H54 (cell line): ENCODE measurements at regions not wholly inside any gene's neighbourhood (a gene's known extent, or its start where the extent isn't known, plus 50 kb on each side); places are given as distances from the start of the nearest gene placed in this dataset.

ENCODE experiments used
- DNase-seq: peaks from one replicate; pipeline ENCODE4 v3.0.0; 2011; ENCODE audit warnings: low spot score, mixed read lengths; ENCODE audit not compliant: insufficient read length
- FAIRE-seq: peaks from 3 replicates; lab custom pipeline; 2011; peaks lifted over from hg19 to GRCh38; lab: Jason Lieb, UNC
- POLR2A ChIP-seq: IDR thresholded peaks from 2 replicates; pipeline ENCODE4 v1.6.1; 2011; ENCODE audit warnings: low read depth, mild to moderate bottlenecking, low read length

DNA sequence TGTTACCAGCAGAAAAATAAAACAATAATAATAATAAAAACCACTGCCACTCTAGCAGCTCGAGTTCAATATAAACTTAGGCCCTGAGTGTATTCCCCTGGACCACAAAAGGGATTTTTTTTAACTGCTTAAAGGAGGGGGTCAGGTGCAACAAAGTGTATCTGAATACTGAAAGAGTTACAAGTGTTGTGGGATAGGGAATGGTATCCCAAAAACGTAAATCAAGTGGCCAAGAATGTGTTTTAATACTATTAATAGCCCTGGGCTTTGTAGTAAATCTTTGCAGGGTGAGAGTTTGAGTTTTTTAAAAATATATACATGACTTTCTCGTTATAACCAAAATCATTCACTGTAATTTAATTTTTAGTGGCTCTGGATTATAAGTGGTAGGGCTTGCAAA, 860.1 kb upstream of the INTU start:
- FAIRE-seq (no peak), DNase-seq (no peak)
- TF ChIP-seq POLR2A = no peak

DNA sequence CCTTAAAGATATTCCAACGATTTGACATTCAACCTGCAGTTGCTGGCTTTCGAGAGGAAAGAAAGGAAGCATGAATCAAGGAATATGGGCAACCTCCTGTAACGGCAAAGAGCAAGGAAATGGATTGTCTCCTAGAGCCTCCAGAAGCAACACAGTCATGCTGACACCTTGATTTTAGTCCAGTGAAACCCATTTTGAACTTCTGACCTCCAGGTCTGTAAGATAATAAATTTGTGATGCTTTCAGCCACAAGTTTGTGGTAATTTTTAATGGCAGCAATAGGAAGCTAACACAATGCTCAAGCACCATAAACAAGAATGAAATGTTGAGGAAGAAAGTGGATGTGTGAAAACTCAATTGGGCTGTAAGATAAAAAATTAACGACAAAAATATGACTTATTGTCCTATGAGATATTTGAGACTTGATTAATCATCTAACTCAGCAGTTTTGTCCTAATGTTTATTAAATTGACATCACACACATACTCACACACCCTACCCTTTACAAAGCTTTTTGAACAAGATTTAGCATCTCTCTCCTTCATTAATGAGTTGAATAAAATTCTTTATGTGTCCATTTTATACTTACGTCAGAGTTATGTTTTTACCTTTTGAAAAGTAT, 857.2 kb upstream of the INTU start:
- no peak for FAIRE-seq
- no peak for TF ChIP-seq POLR2A

DNA sequence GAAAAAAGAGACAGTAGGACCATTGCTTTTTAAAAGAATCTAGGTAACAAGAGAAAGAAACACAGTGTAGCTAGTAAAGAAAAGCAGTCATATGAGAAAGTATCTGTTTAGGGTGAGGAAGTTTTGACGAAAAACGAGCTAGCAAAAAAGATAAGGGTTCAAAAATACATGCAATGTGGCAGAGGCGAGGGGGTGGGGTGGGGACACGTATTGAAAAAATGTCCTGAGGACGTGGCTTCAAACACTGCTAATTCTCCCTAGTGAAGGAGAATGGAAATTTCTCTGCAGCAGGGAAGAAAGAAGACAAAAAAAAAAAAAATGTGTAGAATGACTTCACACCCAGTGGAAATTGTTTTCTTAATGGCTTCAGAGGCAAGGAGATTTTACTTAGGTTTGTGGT, 856.4 kb upstream of the INTU start:
- no peak for TF ChIP-seq POLR2A
- FAIRE-seq (no peak), DNase-seq (no peak)

More for the DNA sequence above, 857.2 kb upstream of the INTU start:
- no peak for DNase-seq

DNA sequence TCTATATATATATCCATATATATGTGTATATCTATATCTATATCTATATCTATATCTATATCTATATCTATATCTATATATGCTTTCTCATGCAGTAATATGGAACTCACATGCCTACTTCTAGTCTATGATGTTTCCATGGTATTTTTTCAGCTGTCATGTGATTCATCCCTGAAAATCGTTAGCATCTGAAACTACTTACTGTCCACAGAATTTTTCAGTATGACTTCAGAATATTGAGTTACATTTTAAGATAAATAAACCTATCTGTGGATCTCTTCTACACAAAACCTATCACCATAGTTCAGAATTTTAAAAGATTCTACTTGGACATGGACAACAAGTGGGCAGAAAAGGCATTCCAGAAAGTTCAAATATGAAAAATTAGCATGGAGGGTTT, 855.1 kb upstream of the INTU start:
- FAIRE-seq (no peak), DNase-seq (no peak)

DNA sequence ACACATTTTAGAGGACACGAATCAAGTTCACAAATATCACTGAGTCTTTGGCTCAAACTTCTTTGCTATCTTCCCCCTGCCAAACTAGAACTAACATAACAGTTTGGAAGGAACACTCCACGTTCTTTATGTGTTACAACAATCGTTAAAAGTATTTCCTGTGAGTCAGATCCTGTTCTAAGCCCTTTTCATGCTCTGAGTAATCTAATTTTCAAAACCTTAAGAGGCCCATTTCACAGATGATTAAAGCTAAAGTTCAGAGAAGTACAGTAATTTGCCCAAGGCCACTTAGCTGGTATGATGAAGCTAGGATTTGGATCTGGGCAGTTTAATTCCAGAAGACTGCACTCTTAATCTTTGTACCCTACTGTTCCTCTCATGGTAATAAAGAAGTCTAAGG, 854.4 kb upstream of the INTU start:
- no peak for DNase-seq
- FAIRE-seq = no peak

More for the DNA sequence above, 855.1 kb upstream of the INTU start:
- no peak for TF ChIP-seq POLR2A

DNA sequence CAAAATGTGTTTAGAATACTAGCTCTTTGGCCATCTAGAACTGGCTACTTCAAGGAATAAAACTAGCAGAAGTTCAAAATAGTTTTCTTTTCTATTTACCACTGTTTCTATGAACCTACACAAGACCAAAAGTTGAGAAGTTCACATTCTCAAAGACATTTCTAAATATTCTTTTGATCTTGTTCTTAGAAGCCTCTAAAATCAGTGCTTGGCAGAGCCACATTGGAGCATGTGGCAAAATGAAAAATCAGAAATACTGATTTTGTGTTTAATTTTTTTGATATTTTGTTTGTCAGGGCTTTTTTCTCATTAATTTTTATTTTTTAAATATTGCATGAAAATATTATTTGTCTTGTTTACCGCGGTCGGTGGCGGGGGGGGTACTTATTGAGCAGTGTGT, 853.8 kb upstream of the INTU start:
- no peak for DNase-seq
- no peak for FAIRE-seq
- no peak for TF ChIP-seq POLR2A

More for the DNA sequence above, 854.4 kb upstream of the INTU start:
- TF ChIP-seq POLR2A = no peak

DNA sequence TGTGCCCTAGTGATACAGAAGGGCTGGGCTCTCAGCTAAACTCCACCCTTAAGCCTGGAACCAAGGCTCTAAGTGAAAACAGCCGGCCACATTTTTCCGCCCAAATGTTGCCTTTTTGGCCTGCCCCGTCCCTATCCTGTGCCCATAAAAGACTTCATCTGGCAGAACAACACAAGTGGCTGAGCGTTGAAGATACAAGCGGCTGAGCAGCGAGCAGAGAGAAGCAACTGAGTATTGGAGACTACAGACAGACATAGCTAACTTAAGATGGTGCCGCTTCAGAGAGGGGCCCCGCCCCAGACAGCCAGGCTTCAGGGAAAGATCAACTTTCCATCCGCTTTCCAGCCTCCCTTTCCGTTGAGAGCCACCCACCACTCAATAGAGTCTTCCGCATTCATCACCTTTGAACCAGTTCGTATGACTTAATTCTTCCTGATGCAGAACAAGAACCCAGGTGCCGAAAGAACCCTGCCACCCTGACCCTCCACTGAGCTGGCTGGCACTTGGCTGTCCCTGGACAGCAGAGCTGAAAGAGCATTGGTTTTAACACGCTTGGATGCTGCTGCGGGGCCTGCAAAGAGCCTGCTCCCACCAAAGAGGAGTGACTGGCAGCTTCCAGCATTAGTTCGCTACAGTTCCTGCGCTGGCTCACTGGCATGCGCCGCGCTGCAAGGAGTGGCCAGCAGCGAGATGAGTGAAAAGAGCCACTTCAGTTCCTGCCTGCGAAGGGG, 853.2 kb upstream of the INTU start:
- DNase-seq (no peak), FAIRE-seq (peak; percentile 64)
- no peak; the same call in 1 of the 2 replicates for TF ChIP-seq POLR2A

DNA sequence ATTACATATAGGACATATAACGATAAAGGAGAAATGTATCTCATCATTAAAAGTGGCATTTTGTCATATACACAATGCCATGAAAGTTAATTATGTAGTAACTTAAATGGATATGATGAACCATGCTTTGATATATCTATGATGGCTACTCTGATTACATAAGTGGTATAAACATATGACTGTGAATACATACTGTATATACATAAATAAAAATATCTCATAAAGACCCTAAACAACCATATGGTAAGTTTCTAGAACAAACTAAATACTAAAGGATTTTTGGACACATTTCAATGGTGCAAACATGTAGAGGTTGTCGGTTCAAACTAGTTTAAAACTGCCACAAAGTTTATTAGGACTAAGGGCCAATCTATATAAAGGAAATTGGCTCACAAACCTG, 849.6 kb upstream of the INTU start:
- no peak for TF ChIP-seq POLR2A
- DNase-seq (no peak), FAIRE-seq (no peak)

DNA sequence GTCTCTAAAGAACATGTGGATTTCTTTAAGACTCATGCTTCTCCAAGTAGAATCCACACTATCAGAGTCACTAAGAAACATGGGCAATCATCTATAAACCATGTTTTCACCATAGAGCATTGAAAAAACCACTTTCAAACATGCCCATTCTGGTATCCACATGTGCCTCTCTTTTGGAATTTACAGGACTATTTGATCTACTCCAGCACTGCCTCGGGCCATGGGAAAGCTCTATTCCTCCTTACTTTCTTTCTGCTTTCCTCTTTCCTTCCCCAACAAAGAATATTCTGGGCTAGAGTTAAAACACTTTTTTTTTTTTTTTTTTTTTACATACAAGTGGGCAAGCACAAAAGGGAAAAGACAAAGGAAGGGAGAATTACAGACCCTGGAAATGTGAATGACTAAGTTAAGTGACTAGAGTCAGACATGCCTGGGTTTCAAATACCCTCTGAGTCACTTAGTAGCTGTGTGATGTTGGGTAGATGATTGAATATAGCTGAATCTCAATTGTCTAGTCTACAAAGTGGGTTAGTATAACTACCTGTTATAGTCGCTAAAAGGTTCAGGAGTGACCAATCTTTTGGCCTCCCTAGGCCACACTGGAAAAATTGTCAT, 847.7 kb upstream of the INTU start:
- DNase-seq (no peak), FAIRE-seq (no peak)
- TF ChIP-seq POLR2A = no peak

DNA sequence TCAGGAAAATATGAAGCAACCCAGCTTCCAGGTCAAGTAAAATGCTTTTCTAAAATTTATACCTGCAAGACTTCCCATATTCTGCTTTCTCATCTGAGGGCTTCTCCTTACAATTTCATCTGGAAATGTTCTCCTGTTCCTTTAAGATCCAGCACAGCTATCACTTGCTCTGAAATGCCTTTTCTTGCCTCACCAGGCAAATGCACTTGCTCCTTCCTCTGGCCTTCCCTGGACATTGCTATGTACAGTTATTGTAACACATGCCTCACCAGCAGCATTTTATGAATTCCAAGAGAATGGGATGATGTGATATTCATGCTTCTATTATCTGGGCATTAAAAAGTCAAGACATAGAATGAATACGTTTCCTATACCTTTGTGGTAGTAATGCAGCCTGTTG, 842.1 kb upstream of the INTU start:
- TF ChIP-seq POLR2A = no peak
- no peak for FAIRE-seq
- DNase-seq = no peak

DNA sequence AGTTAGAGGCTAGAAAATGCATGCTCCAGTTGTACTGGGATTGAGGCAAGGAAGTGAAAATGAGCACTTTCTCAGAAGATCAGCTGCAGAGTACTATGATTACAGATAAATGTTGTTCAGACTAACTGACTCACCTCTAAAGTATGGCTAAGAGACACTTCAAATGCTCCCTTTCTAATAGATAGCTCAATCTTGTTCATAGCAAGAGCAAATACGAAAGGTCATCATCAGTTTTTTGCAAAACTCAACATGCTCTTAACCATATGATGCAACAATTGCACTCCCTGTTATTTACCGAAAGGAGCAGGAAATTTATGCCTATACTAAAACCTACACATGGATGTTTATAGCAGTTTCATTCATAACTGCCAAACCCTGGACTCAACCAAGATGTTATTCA, 838.4 kb upstream of the INTU start:
- DNase-seq (no peak), FAIRE-seq (peak; percentile 30)
- no peak for TF ChIP-seq POLR2A

DNA sequence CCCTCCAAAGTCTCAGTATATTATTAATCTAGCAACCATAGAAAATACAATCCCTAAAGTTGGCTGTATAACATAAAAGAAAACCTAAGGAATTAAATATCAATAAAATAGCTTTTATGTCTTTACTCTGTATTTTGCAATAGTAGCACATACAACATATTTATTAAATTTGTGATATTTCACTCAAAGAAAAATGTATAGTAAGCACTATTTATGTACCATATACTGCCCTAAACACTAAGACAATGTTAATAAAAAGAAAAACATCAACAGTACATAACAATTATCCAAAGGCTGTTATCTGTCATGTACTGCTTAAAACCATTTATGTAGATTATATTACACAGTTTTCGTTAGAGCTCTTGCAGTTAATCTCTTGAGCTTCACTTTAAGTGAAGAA, 834.5 kb upstream of the INTU start:
- FAIRE-seq = no peak
- TF ChIP-seq POLR2A = no peak
- no peak for DNase-seq

DNA sequence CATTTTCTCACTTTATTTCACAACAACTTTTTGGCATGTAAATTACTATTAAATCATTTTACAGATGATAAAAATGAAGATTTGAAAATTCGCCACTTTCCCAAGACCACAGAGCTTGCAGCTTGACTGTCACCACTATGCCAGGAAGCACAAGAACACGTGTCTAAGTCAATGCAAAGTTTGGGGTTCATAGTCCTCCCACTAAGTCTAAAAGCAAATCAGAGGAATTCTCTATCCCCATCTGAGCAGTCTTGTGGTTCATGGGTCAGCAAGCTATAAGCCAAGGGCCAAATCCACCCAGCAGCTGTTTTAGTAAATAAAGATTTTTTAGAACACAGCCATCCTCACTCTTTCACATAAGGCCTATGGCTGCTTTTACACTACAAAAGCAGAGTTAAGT, 833.3 kb upstream of the INTU start:
- no peak for FAIRE-seq
- TF ChIP-seq POLR2A = no peak
- no peak for DNase-seq

DNA sequence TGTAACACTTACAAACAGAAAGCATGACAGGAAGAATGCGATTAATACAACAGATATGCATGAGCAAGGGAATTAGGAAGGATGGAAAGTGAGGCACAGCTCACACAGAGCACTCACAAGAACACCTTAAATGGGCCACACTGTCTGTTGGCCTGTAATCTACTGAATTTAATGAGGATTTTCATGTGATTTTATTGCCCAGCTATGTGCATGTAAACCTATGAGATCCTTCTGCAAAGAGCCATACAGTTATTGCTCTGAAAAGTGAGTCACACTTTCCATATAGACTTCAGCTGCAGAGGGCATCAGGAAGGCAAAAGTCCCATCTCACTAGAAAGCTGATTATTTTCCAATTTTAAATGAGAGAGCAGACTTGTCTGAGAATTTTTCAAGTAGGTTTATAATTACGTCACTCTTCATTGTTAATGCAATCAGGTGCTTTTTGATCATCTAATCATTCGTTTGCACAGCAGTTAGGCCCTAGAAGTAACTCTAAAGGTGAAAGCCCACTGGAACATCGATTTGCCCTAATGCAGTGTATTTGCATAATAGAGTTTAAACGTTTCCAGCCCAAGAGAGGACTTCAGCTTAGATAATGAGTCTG, 832.7 kb upstream of the INTU start:
- DNase-seq = no peak
- FAIRE-seq = no peak
- no peak for TF ChIP-seq POLR2A
